OCI-LY3 (cell line): ENCODE measurements at regions not wholly inside any gene's neighbourhood (a gene's known extent, or its start where the extent isn't known, plus 50 kb on each side); places are given as distances from the start of the nearest gene placed in this dataset.

ENCODE experiments used
- CTCF ChIP-seq: fragments of 200-600, 300-600 bp; sonication (generic); IDR thresholded peaks from 2 replicates; pipeline ENCODE4 v1.5.1; 2014; ENCODE audit warnings: antibody characterized with exemption, low read length, low read depth
- EZH2phosphoT487 ChIP-seq: fragments of 200-600 bp; shearing (Covaris generic); IDR thresholded peaks from 2 replicates; pipeline ENCODE4 v1.6.1; 2018; ENCODE audit warnings: antibody characterized with exemption, mixed run types, low read depth

DNA sequence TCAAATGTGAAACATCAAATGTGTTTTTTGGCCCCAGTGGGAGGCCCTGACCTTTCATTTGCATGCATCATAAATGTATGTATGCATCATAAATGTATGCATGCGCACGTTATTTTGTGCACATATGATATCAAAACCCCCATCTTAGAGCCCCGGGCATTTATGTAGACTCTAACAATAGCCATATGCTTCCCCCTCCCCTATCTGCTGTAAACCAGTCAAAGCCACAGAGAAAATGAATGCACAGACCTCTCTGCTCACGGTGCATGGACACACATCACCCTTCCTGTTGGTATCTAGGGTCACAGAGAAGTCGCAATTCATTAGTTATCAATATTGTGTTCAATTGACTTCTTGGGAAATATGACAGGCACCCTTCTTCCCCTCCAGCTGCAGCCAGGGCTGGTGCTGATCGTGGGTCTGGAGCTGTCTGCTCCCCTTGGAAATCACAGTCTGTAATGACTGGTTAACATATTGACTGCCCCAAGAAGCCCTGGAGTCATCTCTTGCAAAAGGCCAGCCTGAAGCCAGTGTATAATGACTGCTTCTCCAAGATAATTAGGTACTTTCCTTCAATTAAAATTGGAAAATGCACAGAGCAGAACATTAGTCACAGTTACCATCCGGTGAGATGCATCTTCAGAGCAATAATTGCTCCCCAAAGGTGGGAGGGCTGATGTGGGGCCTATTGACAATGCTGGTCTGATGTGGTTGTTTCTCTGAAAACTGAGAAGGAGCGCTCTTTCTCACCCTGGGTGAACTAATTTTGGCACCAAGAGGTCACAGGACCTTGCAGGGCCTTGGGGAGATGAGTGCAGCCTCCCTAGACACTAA lies 532.2 kb downstream of the CDH26 start:
- TF ChIP-seq CTCF (no peak), EZH2phosphoT487 (no peak)
